PC-9 (cell line): ENCODE measurements at regions not wholly inside any gene's neighbourhood (a gene's known extent, or its start where the extent isn't known, plus 50 kb on each side); places are given as distances from the start of the nearest gene placed in this dataset.

Experiments
- EZH2 ChIP-seq: fragments of 200-600 bp; sonication (generic); IDR thresholded peaks from 2 replicates; pipeline ENCODE4 v1.8.0; 2017; ENCODE audit warnings: antibody characterized with exemption, low read depth
- TF ChIP-seq, protein P1 (sequence below): fragments of 200-600 bp; sonication (generic); conservative IDR thresholded peaks from 2 replicates; pipeline ENCODE4 v1.6.1; 2017; ENCODE audit warnings: mixed run types, antibody characterized with exemption, mild to moderate bottlenecking, moderate library complexity

DNA sequence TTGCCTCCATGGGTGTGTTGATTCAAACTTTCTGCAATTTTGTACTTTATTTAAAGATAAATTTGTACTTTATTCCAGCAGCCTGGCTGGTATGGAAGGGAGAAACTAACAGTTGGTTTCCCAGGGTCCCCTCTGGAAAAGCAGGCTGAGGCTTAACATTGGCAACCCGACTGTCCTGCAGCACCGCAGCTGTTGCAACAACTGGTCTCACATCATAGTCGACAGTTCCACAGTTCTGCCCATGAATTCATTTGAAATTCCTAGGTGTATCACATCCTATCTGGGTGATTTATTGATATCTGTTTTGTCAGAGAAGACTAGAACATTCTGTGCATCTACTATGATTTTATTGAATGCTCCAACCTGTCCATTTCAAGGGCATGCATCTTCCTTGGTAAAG, 98.8 kb upstream of the GATB start:
- TF ChIP-seq, protein P1, sequence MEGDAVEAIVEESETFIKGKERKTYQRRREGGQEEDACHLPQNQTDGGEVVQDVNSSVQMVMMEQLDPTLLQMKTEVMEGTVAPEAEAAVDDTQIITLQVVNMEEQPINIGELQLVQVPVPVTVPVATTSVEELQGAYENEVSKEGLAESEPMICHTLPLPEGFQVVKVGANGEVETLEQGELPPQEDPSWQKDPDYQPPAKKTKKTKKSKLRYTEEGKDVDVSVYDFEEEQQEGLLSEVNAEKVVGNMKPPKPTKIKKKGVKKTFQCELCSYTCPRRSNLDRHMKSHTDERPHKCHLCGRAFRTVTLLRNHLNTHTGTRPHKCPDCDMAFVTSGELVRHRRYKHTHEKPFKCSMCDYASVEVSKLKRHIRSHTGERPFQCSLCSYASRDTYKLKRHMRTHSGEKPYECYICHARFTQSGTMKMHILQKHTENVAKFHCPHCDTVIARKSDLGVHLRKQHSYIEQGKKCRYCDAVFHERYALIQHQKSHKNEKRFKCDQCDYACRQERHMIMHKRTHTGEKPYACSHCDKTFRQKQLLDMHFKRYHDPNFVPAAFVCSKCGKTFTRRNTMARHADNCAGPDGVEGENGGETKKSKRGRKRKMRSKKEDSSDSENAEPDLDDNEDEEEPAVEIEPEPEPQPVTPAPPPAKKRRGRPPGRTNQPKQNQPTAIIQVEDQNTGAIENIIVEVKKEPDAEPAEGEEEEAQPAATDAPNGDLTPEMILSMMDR = no peak
- no peak for TF ChIP-seq EZH2
